NB4 (cell line): ENCODE measurements at regions not wholly inside any gene's neighbourhood (a gene's known extent, or its start where the extent isn't known, plus 50 kb on each side); places are given as distances from the start of the nearest gene placed in this dataset.

Experiments
- DNase-seq: peaks from one replicate; pipeline ENCODE4 v3.0.0; 2010; ENCODE audit warnings: low read depth
- H3K4me3 ChIP-seq: one replicate; pipeline ENCODE4 v1.5.1; 2011; ENCODE audit warnings: mild to moderate bottlenecking, low read depth, low read length, moderate library complexity
- CTCF ChIP-seq: IDR thresholded peaks from one replicate; pipeline ENCODE4 v1.5.1; 2012; ENCODE audit warnings: low read depth, low read length
- MAX ChIP-seq: IDR thresholded peaks from 2 replicates; pipeline ENCODE4 v1.6.1; 2011; ENCODE audit warnings: low read depth, low read length
- MYC ChIP-seq: IDR thresholded peaks from 2 replicates; pipeline ENCODE4 v1.6.1; 2011; ENCODE audit warnings: low read depth, low read length
- POLR2A ChIP-seq: IDR thresholded peaks from 2 replicates; pipeline ENCODE4 v1.6.1; 2011; ENCODE audit warnings: mild to moderate bottlenecking; ENCODE audit not compliant: insufficient read length; ENCODE audit errors: extremely low read depth

- no peak for TF ChIP-seq MYC
- TF ChIP-seq CTCF: no peak
- TF ChIP-seq POLR2A: no peak
- TF ChIP-seq MAX: no peak
- no peak for DNase-seq
Observed at GRCh38 chr7:17039372-17039771, 157.6 kb upstream of the AGR3 start.

GRCh38 chr7:17040716-17041115 is 158.9 kb upstream of the AGR3 start:
- TF ChIP-seq POLR2A (no peak), MAX (no peak), CTCF (no peak), MYC (no peak)
- no peak for DNase-seq
- no peak overlapping the region for H3K4me3 ChIP-seq

More at GRCh38 chr7:17039372-17039771, 157.6 kb upstream of the AGR3 start:
- no peak overlapping the region for H3K4me3 ChIP-seq

- peak; percentile 84 for DNase-seq
- no peak overlapping the region for H3K4me3 ChIP-seq
- no peak for TF ChIP-seq POLR2A
- no peak for TF ChIP-seq CTCF
- no peak for TF ChIP-seq MYC
- TF ChIP-seq MAX: no peak
Observed at GRCh38 chr7:17041324-17041723, 159.5 kb upstream of the AGR3 start.

DNA sequence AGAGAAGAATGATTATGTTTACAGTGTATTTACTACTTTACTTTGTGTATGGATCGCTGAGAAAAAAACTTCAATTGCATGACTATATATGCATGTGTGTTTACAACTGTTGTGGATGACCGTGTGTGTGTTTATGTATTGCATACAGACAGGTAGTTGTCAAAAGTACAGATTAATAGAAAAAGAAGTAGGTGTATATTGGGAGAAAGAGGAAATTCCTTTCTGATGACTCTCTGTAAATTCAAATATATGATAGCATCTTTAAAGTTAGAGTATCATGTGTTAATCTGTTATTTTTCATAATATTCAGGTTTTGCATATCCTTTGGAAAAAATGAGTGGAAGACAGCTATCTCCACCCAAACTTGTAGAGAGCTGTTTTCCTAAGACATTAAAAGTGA is 160.4 kb upstream of the AGR3 start:
- no peak for DNase-seq
- TF ChIP-seq MYC (no peak), CTCF (no peak), POLR2A (no peak), MAX (no peak)
- no peak overlapping the region for H3K4me3 ChIP-seq

DNA sequence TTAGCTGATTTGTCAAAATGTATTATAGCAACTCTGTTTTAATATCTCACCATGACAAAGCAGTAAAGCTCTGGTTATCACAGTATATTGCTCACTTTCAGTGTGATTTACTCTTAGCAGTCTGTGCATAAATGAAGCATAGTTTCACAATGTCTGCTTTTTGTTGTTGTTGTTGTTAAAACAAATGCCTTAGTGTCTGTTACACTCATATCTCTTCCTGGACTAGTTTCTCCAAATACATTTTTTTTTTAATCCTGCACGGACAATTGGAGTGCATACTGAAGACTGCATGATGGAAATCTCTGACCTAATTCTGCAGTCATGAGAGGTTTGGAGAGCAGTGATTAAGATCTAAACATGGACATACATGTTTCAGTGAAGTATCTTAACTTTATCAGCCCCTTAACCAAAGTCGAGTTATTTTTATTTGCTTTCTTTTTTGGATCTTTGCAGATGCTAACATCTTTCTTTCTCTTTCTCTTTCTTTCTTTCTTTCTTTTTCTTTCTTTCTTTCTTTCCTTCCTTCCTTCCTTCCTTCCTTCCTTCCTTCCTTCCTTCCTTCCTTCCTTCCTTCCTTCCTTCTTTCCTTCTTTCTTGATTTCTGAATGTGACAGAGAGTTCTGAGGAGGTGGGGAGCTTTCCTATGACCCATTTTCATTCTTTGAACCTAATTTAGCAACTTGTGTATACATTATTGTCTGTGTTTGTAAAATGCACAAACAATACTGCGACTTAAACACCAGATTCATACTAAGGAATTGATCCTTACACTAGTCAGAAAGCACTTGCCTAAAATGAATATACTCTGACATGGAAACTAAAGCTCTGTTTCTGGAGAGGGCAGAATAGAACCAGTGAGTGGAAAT is 161.5 kb upstream of the AGR3 start:
- DNase-seq: no peak
- TF ChIP-seq POLR2A: no peak
- TF ChIP-seq MAX: no peak
- TF ChIP-seq MYC: no peak
- no peak for TF ChIP-seq CTCF

More for the DNA sequence above, 161.5 kb upstream of the AGR3 start:
- no peak overlapping the region for H3K4me3 ChIP-seq
